ENCODE measurements at regions not wholly inside any gene's neighbourhood (a gene's known extent, or its start where the extent isn't known, plus 50 kb on each side); places are given as distances from the start of the nearest gene placed in this dataset.

GRCh38 chr5:18740301-18740700 is 1106.0 kb downstream of the TAF11L14 start:
- TF ChIP-seq CTCF (IDR thresholded peaks at IDR 0.05) (no peak), POLR2A (IDR thresholded peaks at IDR 0.05) (no peak)

Data from Peyer's patch (tissue), 4 donors.